ENCODE measurements at regions not wholly inside any gene's neighbourhood (a gene's known extent, or its start where the extent isn't known, plus 50 kb on each side); places are given as distances from the start of the nearest gene placed in this dataset.

DNA sequence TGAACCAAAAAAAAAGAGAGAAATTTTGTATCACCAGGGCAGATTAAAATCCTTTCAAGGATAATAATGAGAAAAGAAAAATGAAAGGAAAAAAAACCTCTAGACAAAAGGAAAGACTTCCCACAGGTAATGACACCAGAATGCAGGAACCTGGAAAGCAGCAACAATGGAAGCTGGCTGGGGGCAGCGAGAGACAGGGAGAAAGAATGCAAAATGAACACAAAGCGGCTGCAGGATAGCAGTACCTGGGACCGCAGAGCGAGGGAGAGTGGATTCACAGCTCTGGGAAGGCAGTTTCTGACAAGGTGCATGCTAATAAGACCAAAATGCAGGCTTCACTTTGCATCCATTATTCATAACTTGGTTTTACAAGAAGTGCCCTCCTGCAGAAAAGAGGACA, 349.0 kb downstream of the SIPA1L2 start:
- BruUV-seq (replicated peaks): no TSS peak
- ChIA-PET CTCF (no interaction called here), POLR2A (ENCODE audit: low non-redundant PET) (no interaction called here)
- intact Hi-C loops (cut with micrococcal nuclease; ENCODE audit: unreplicated experiment): no loop called here
- Histone ChIP-seq H3K9me3 (ENCODE audit: low read depth, low read length, poor library complexity, severe bottlenecking) (no peaks in the 10 kb centered on the region), H3K27ac (ENCODE audit: low read depth, low read length, poor library complexity, severe bottlenecking) (no peak overlapping the region), H3K36me3 (ENCODE audit: insufficient read depth, low read length, poor library complexity, severe bottlenecking) (no peaks in the 10 kb centered on the region), H3K4me1 (ENCODE audit: insufficient read depth, low read length, poor library complexity, severe bottlenecking) (peaks cover 9% of the 10 kb centered on the region), H3K4me3 (ENCODE audit: low read depth, low read length, poor library complexity, severe bottlenecking) (no peak overlapping the region), H3K27me3 (replicated peaks; ENCODE audit: insufficient read depth, low read depth, low read length, poor library complexity) (no peaks in the 10 kb centered on the region)
- DNase-seq (ENCODE audit: low spot score): no peak
- TF ChIP-seq, protein P1, sequence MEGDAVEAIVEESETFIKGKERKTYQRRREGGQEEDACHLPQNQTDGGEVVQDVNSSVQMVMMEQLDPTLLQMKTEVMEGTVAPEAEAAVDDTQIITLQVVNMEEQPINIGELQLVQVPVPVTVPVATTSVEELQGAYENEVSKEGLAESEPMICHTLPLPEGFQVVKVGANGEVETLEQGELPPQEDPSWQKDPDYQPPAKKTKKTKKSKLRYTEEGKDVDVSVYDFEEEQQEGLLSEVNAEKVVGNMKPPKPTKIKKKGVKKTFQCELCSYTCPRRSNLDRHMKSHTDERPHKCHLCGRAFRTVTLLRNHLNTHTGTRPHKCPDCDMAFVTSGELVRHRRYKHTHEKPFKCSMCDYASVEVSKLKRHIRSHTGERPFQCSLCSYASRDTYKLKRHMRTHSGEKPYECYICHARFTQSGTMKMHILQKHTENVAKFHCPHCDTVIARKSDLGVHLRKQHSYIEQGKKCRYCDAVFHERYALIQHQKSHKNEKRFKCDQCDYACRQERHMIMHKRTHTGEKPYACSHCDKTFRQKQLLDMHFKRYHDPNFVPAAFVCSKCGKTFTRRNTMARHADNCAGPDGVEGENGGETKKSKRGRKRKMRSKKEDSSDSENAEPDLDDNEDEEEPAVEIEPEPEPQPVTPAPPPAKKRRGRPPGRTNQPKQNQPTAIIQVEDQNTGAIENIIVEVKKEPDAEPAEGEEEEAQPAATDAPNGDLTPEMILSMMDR (conservative IDR thresholded peaks at IDR 0.05; ENCODE audit: low read depth, low read length): no peak
- no peak for TF ChIP-seq EZH2 (IDR thresholded peaks at IDR 0.05; ENCODE audit: borderline replicate concordance, low read depth, low read length, poor library complexity, severe bottlenecking)

DNA sequence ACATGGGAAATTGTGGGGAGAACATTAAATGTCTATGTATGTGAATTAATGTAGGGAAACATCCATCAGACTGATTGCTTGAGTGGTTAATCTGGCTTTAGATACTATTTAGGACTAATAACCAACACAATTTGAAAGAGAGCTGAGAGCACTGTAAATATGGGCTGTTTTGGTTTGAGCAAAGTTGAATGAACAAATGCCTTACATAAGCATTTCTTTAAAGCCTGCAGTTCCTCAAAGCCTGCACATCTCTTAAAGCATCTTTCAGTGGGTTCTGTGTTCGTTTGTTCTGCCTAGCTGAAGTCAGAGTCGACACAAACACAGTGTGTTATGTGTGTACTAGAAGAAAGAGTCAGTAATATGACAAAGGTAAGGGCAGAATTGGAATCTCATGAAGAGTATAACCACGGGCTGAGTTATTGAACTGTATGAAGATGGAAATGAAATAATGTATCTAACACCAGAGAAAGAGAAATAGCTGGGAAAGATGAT, 350.0 kb downstream of the SIPA1L2 start:
- H3K36me3 ChIP-seq (ENCODE audit: insufficient read depth, low read length, poor library complexity, severe bottlenecking): no peaks in the 10 kb centered on the region
- no peak for DNase-seq (ENCODE audit: low spot score)
- no peak overlapping the region for H3K4me3 ChIP-seq (ENCODE audit: low read depth, low read length, poor library complexity, severe bottlenecking)
- intact Hi-C loops (cut with micrococcal nuclease; ENCODE audit: unreplicated experiment): no loop called here
- CTCF ChIA-PET: no interaction called here
- H3K27ac ChIP-seq (ENCODE audit: low read depth, low read length, poor library complexity, severe bottlenecking): no peak overlapping the region
- H3K4me1 ChIP-seq (ENCODE audit: insufficient read depth, low read length, poor library complexity, severe bottlenecking): peaks cover 9% of the 10 kb centered on the region
- no peaks in the 10 kb centered on the region for H3K27me3 ChIP-seq (replicated peaks; ENCODE audit: insufficient read depth, low read depth, low read length, poor library complexity)
- H3K9me3 ChIP-seq (ENCODE audit: low read depth, low read length, poor library complexity, severe bottlenecking): no peaks in the 10 kb centered on the region
- TF ChIP-seq, protein P1 (conservative IDR thresholded peaks at IDR 0.05; ENCODE audit: low read depth, low read length): no peak
- no peak for TF ChIP-seq EZH2 (IDR thresholded peaks at IDR 0.05; ENCODE audit: borderline replicate concordance, low read depth, low read length, poor library complexity, severe bottlenecking)
- POLR2A ChIA-PET (ENCODE audit: low non-redundant PET): no interaction called here
- BruUV-seq (replicated peaks): no TSS peak

DNA sequence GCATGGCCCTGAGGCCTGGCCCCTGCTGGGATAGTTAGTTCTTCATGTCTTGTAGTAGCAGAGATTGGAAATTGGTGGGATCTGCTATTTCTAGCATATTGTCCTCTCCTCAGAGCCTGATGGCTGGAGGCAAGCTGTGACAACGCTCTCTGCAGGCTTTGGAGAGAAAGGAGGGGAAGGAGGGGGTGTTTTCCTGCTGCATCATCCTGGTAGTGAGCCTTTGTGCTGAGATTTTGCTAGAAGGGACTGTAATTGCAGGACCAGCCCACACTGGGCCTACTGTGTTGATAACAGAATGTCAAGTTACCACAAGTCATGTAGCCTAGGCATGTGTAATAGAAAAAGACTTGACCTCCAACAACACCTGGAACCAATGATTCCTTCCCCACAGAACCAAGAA, 351.0 kb downstream of the SIPA1L2 start:
- CTCF ChIA-PET: no interaction called here
- H3K4me1 ChIP-seq (ENCODE audit: insufficient read depth, low read length, poor library complexity, severe bottlenecking): peaks cover 6% of the 10 kb centered on the region
- H3K27ac ChIP-seq (ENCODE audit: low read depth, low read length, poor library complexity, severe bottlenecking): no peak overlapping the region
- no peak for TF ChIP-seq EZH2 (IDR thresholded peaks at IDR 0.05; ENCODE audit: borderline replicate concordance, low read depth, low read length, poor library complexity, severe bottlenecking)
- TF ChIP-seq, protein P1 (conservative IDR thresholded peaks at IDR 0.05; ENCODE audit: low read depth, low read length): no peak
- DNase-seq (ENCODE audit: low spot score): no peak
- intact Hi-C loops (cut with micrococcal nuclease; ENCODE audit: unreplicated experiment): no loop called here
- no TSS peak for BruUV-seq (replicated peaks)
- no peaks in the 10 kb centered on the region for H3K9me3 ChIP-seq (ENCODE audit: low read depth, low read length, poor library complexity, severe bottlenecking)
- no peaks in the 10 kb centered on the region for H3K36me3 ChIP-seq (ENCODE audit: insufficient read depth, low read length, poor library complexity, severe bottlenecking)
- POLR2A ChIA-PET (ENCODE audit: low non-redundant PET): no interaction called here
- no peak overlapping the region for H3K4me3 ChIP-seq (ENCODE audit: low read depth, low read length, poor library complexity, severe bottlenecking)
- no peaks in the 10 kb centered on the region for H3K27me3 ChIP-seq (replicated peaks; ENCODE audit: insufficient read depth, low read depth, low read length, poor library complexity)
